Liver (tissue), 8 donors: ENCODE measurements at regions not wholly inside any gene's neighbourhood (a gene's known extent, or its start where the extent isn't known, plus 50 kb on each side); places are given as distances from the start of the nearest gene placed in this dataset.

Experiments used
- DNase-seq: peaks from one replicate; pipeline ENCODE4 v3.0.0-alpha.2; 2017; ENCODE audit warnings: low spot score
- H3K27ac ChIP-seq, 2 donors: one replicate each; pipeline ENCODE4 v1.7.0; 2013; ENCODE audit warnings: inconsistent platforms in 2 of 2, low read length in 2 of 2, control low read depth in 1 of 2, low read depth in 1 of 2, mild to moderate bottlenecking in 1 of 2
- H3K27me3 ChIP-seq, 4 donors: one replicate each; pipeline versions ENCODE4 v1.6.1 to v1.7.0; 2013; ENCODE audit warnings: low read length in 3 of 4, inconsistent platforms in 1 of 4, mild to moderate bottlenecking in 1 of 4, moderate library complexity in 1 of 4; ENCODE audit not compliant: control insufficient read depth in 4 of 4, insufficient read depth in 4 of 4
- H3K36me3 ChIP-seq, 4 donors: one replicate each; pipeline versions ENCODE4 v1.6.1 to v1.7.0; 2013; ENCODE audit warnings: low read length in 3 of 4, mild to moderate bottlenecking in 3 of 4, low read depth in 1 of 4, moderate library complexity in 1 of 4; ENCODE audit not compliant: control insufficient read depth in 4 of 4, insufficient read depth in 3 of 4
- H3K4me1 ChIP-seq, 4 donors: one replicate each; pipeline versions ENCODE4 v1.6.1 to v1.7.0; 2013; ENCODE audit warnings: low read length in 3 of 4, mild to moderate bottlenecking in 3 of 4, moderate library complexity in 1 of 4; ENCODE audit not compliant: control insufficient read depth in 4 of 4, insufficient read depth in 4 of 4
- H3K4me3 ChIP-seq, 3 donors: one replicate each; pipeline versions ENCODE4 v1.6.1 to v1.7.0; 2013; ENCODE audit warnings: low read length in 3 of 3, control low read depth in 1 of 3, low read depth in 1 of 3, mild to moderate bottlenecking in 1 of 3
- H3K9ac ChIP-seq, 2 donors: one replicate each; pipeline ENCODE4 v1.7.0; 2013; ENCODE audit warnings: low read length in 2 of 2, mild to moderate bottlenecking in 2 of 2, moderate library complexity in 2 of 2, control low read depth in 1 of 2, low read depth in 1 of 2
- H3K9me3 ChIP-seq, 4 donors: one replicate each; pipeline versions ENCODE4 v1.6.1 to v1.7.0; 2013; ENCODE audit warnings: low read length in 3 of 4; ENCODE audit not compliant: control insufficient read depth in 4 of 4
- EGR1 ChIP-seq, 2 donors: IDR thresholded peaks; 2 replicates each; pipeline ENCODE4 v1.6.1; 2016 to 2018; ENCODE audit warnings: antibody characterized with exemption in 2 of 2, low read depth in 2 of 2
- GABPA ChIP-seq, 2 donors: IDR thresholded peaks in 1 of 2; conservative IDR thresholded peaks in 1 of 2; 2 replicates each; pipeline ENCODE4 v1.6.1; 2016; ENCODE audit warnings: antibody characterized with exemption in 2 of 2, mild to moderate bottlenecking in 1 of 2, moderate library complexity in 1 of 2
- HNF4A ChIP-seq, 2 donors: conservative IDR thresholded peaks; 2 replicates each; pipeline ENCODE4 v1.6.1; 2016; ENCODE audit warnings: antibody characterized with exemption in 2 of 2, mild to moderate bottlenecking in 2 of 2
- RAD21 ChIP-seq, 2 donors: IDR thresholded peaks; 2 replicates each; pipeline ENCODE4 v1.6.1; 2016; ENCODE audit warnings: antibody characterized with exemption in 2 of 2, mild to moderate bottlenecking in 2 of 2
- RXRA ChIP-seq, 2 donors: IDR thresholded peaks; 2 replicates each; pipeline ENCODE4 v1.6.1; 2017 to 2018; ENCODE audit warnings: antibody characterized with exemption in 2 of 2, mild to moderate bottlenecking in 1 of 2
- SP1 ChIP-seq: IDR thresholded peaks from 2 replicates; pipeline ENCODE4 v1.6.1; 2018; ENCODE audit warnings: antibody characterized with exemption, mild to moderate bottlenecking
- TAF1 ChIP-seq: conservative IDR thresholded peaks from 2 replicates; pipeline ENCODE4 v1.6.1; 2016; ENCODE audit warnings: antibody characterized with exemption, mild to moderate bottlenecking
- YY1 ChIP-seq: IDR thresholded peaks from 2 replicates; pipeline ENCODE4 v1.6.1; 2016; ENCODE audit warnings: antibody characterized with exemption, mild to moderate bottlenecking
- WGBS: extraction: QIAGEN DNeasy Blood & Tissue Kit; methylation state at CpG from one replicate; pipeline ENCODE4 v1.1.7; 2013; 5-methylcytosine and 5-hydroxymethylcytosine counted together
- TF ChIP-seq, protein P1 (sequence below): IDR thresholded peaks from 2 replicates; pipeline ENCODE4 v1.6.1; 2016; ENCODE audit warnings: antibody characterized with exemption
- TF ChIP-seq, protein P2 (sequence below): IDR thresholded peaks from 2 replicates; pipeline ENCODE4 v1.6.1; 2016; ENCODE audit warnings: antibody characterized with exemption
- TF ChIP-seq, protein P3 (sequence below): IDR thresholded peaks from 2 replicates; pipeline ENCODE4 v1.6.1; 2016; ENCODE audit warnings: antibody characterized with exemption, mild to moderate bottlenecking
- TF ChIP-seq, protein P4 (sequence below): fragments of 150-350 bp; IDR thresholded peaks from 2 replicates; pipeline ENCODE4 v1.5.1; 2017; ENCODE audit warnings: improper control_type of control experiment, low read depth, low read length; ENCODE audit not compliant: missing input control
- donor health status: healthy.
- donor health status: healthy.
- donor health status: healthy.
- donor health status: healthy.
- donor health status: healthy.

DNA sequence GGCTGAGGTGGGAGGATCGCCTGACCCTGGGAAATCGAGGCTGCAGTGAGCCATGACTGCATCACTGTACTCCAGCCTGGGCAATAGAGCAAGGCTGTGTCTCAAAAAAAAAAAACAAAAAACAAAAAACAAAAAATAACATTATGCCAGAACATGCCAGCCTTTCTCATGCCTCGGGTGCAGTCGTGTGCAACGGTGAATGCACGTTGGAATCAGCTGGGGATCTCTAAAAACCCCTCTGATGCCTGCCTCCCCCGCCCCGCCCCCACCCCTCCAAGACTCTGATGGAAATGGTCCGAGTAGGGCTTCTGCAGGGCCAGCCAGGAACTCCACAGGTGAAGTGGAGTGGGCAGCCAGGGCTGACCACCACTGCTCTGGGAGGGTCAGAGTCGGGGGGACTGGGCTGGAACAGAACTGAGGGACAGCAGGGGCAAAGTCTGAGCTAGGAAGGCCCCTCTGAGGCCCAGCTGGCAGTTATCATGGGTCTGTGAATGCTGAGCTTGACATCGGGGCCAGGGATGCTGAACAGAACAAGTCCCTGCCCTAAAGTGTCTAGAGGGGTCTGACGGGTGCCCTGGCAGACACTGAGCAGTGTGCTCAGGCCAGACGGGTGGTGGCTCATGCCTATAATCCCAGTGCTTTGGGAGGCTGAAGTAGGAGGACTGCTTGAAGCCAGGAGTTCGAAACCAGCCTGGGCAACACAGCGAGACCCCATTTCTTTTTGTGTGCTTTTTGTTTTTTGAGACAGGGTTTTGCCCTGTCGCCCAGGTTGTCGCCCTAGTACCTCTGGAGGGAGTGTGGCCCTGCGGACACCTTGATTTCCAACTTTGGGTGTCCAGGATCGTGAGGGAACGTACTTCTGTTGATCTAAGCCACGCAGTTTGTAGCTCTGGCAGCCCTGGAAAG lies 193.4 kb upstream of the GSE1 start:
- Histone ChIP-seq H3K27me3 (no peaks in the 10 kb centered on the region), H3K4me1 (peaks cover 9 to 36% (median 22%) of the 10 kb centered on the region in 4 donors), H3K9ac (no peak overlapping the region), H3K27ac (no peak overlapping the region), H3K9me3 (no peaks in the 10 kb centered on the region), H3K4me3 (no peak overlapping the region), H3K36me3 (no peaks in the 10 kb centered on the region)
- no peak for TF ChIP-seq TAF1
- no peak for DNase-seq
- WGBS: 90% methylated on average over 21 of the region's 21 CpGs

DNA sequence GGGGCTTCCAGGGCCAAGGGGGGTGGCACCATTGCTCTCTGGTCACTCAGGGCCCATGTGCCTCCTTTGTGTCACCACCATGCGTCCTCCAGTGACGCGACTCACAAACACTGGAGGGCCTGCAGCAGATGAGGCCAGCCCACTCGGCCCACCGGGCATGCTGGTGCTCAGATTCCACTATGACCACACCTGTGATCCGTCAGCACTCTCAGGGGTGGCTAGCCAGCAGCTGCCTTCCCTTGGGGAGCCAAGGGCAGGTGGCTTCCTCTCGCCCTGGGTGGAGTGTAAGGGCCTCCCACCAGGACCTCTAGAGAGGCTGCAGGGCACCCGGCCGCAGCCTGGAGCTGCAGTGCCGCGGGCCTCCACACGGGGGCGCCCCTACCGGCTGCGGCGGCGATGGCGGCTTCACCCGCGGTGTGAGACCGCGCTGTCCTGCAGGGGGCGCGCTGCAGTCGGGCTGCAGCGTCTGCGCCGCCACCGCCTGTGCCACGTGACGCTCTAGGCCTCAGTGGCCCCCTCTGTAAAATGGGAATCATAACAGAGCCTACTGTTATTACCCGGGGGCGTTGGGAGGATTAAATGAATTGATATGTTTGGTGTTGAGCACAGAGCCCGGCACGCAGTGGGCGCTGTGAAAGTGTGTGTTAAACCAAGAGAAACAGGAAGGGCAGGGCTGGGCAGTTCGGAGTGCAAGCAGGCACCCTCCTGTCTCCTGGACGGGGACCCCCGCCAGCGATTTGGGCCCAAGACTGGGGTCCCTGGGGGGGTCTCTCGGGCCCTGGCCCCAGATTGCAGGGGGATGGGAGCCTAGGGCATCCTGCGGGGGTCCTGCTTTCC lies 192.4 kb upstream of the GSE1 start:
- 35% methylated on average over 42 of the region's 42 CpGs for WGBS
- peak; percentile 88 for DNase-seq

DNA sequence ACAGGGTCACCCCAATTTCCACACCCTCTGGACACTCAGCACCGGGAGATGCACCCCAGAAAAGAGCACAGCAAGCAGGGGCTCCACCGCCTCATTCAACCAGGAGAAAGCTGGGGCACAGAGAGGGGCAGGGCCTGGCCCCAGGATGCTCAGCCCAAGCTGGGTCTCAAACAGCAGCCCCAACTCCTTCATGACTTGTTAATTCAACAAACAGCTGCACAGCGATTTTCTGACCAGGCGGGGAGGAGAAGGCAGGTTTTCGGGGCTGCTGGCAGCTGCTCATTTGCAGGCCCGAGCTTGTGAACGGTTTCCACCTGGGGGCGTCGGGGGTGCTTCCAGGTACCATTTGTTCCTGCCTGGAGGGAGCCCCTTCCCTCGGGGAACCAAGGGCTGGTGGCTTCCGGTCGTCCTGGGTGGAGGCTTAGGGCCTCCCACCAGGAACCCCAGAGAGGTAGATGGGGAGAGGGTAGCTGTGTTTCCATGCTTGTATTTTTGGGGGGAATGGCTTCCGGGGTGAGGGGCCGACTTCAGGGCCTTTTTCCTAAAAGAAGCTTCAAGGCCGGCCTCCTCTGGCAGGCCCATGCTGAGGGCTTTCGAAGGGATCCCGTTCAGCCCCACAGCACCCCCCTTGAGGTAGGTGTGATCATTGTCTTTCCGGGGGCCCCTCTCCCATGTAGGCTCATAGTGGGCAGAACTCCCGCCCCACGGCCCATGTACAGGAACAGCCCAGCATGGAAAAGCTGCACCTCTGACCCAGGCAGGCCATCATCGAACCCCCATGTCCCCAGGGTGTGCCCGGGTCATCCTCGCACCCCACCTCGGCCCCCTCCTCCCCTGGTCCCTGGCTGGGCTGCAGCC lies 191.6 kb upstream of the GSE1 start:
- Histone ChIP-seq H3K9ac (no peak overlapping the region), H3K36me3 (no peaks in the 10 kb centered on the region), H3K27me3 (no peaks in the 10 kb centered on the region), H3K4me1 (peaks cover 9 to 25% (median 22%) of the 10 kb centered on the region in 4 donors), H3K27ac (no peak overlapping the region), H3K9me3 (no peaks in the 10 kb centered on the region), H3K4me3 (no peak overlapping the region)
- DNase-seq: no peak
- no peak for TF ChIP-seq EGR1 (IDR thresholded peaks at IDR 0.05; ENCODE audit: low read depth in 2 of 2)
- TF ChIP-seq GABPA (IDR thresholded peaks at IDR 0.05 in 1 of 2, conservative IDR thresholded peaks at IDR 0.05 in 1 of 2): no peak
- TF ChIP-seq RAD21 (IDR thresholded peaks at IDR 0.05): no peak
- TF ChIP-seq, protein P1, sequence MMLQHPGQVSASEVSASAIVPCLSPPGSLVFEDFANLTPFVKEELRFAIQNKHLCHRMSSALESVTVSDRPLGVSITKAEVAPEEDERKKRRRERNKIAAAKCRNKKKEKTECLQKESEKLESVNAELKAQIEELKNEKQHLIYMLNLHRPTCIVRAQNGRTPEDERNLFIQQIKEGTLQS: no peak
- no peak for TF ChIP-seq SP1
- TF ChIP-seq, protein P2, sequence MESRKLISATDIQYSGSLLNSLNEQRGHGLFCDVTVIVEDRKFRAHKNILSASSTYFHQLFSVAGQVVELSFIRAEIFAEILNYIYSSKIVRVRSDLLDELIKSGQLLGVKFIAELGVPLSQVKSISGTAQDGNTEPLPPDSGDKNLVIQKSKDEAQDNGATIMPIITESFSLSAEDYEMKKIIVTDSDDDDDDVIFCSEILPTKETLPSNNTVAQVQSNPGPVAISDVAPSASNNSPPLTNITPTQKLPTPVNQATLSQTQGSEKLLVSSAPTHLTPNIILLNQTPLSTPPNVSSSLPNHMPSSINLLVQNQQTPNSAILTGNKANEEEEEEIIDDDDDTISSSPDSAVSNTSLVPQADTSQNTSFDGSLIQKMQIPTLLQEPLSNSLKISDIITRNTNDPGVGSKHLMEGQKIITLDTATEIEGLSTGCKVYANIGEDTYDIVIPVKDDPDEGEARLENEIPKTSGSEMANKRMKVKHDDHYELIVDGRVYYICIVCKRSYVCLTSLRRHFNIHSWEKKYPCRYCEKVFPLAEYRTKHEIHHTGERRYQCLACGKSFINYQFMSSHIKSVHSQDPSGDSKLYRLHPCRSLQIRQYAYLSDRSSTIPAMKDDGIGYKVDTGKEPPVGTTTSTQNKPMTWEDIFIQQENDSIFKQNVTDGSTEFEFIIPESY: no peak
- TF ChIP-seq, protein P3, sequence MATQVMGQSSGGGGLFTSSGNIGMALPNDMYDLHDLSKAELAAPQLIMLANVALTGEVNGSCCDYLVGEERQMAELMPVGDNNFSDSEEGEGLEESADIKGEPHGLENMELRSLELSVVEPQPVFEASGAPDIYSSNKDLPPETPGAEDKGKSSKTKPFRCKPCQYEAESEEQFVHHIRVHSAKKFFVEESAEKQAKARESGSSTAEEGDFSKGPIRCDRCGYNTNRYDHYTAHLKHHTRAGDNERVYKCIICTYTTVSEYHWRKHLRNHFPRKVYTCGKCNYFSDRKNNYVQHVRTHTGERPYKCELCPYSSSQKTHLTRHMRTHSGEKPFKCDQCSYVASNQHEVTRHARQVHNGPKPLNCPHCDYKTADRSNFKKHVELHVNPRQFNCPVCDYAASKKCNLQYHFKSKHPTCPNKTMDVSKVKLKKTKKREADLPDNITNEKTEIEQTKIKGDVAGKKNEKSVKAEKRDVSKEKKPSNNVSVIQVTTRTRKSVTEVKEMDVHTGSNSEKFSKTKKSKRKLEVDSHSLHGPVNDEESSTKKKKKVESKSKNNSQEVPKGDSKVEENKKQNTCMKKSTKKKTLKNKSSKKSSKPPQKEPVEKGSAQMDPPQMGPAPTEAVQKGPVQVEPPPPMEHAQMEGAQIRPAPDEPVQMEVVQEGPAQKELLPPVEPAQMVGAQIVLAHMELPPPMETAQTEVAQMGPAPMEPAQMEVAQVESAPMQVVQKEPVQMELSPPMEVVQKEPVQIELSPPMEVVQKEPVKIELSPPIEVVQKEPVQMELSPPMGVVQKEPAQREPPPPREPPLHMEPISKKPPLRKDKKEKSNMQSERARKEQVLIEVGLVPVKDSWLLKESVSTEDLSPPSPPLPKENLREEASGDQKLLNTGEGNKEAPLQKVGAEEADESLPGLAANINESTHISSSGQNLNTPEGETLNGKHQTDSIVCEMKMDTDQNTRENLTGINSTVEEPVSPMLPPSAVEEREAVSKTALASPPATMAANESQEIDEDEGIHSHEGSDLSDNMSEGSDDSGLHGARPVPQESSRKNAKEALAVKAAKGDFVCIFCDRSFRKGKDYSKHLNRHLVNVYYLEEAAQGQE: no peak
- 79% methylated on average over 24 of the region's 24 CpGs for WGBS

More for the DNA sequence above, 192.4 kb upstream of the GSE1 start:
- H3K4me3 ChIP-seq: no peak overlapping the region
- H3K9me3 ChIP-seq: no peaks in the 10 kb centered on the region
- no peak overlapping the region for H3K27ac ChIP-seq
- TF ChIP-seq HNF4A (conservative IDR thresholded peaks at IDR 0.05): no peak
- TF ChIP-seq, protein P4, sequence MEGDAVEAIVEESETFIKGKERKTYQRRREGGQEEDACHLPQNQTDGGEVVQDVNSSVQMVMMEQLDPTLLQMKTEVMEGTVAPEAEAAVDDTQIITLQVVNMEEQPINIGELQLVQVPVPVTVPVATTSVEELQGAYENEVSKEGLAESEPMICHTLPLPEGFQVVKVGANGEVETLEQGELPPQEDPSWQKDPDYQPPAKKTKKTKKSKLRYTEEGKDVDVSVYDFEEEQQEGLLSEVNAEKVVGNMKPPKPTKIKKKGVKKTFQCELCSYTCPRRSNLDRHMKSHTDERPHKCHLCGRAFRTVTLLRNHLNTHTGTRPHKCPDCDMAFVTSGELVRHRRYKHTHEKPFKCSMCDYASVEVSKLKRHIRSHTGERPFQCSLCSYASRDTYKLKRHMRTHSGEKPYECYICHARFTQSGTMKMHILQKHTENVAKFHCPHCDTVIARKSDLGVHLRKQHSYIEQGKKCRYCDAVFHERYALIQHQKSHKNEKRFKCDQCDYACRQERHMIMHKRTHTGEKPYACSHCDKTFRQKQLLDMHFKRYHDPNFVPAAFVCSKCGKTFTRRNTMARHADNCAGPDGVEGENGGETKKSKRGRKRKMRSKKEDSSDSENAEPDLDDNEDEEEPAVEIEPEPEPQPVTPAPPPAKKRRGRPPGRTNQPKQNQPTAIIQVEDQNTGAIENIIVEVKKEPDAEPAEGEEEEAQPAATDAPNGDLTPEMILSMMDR: peak; percentile 99
- TF ChIP-seq RXRA (IDR thresholded peaks at IDR 0.05): peak in 1 of 2 donors; percentile 3
- TF ChIP-seq YY1: no peak
- peak; percentile 86 to 97 for TF ChIP-seq RAD21 (IDR thresholded peaks at IDR 0.05)
- H3K27me3 ChIP-seq: no peaks in the 10 kb centered on the region
- no peaks in the 10 kb centered on the region for H3K36me3 ChIP-seq
- peaks cover 9 to 34% (median 22%) of the 10 kb centered on the region in 4 donors for H3K4me1 ChIP-seq
- no peak overlapping the region for H3K9ac ChIP-seq
